ENCODE measurements at regions not wholly inside any gene's neighbourhood (a gene's known extent, or its start where the extent isn't known, plus 50 kb on each side); places are given as distances from the start of the nearest gene placed in this dataset.
"Not testable (repeated sequence)": the region's sequence is repeated elsewhere in the genome, so short reads cannot be mapped to it uniquely, and the experiment has no call there.

GRCh38 chr10:55162321-55162720, 361.3 kb upstream of the PCDH15 start:
- TF ChIP-seq, protein P1, sequence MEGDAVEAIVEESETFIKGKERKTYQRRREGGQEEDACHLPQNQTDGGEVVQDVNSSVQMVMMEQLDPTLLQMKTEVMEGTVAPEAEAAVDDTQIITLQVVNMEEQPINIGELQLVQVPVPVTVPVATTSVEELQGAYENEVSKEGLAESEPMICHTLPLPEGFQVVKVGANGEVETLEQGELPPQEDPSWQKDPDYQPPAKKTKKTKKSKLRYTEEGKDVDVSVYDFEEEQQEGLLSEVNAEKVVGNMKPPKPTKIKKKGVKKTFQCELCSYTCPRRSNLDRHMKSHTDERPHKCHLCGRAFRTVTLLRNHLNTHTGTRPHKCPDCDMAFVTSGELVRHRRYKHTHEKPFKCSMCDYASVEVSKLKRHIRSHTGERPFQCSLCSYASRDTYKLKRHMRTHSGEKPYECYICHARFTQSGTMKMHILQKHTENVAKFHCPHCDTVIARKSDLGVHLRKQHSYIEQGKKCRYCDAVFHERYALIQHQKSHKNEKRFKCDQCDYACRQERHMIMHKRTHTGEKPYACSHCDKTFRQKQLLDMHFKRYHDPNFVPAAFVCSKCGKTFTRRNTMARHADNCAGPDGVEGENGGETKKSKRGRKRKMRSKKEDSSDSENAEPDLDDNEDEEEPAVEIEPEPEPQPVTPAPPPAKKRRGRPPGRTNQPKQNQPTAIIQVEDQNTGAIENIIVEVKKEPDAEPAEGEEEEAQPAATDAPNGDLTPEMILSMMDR (conservative IDR thresholded peaks at IDR 0.05): not testable (repeated sequence)
- not testable (repeated sequence) for TF ChIP-seq ZFX (IDR thresholded peaks at IDR 0.05)

Data from C4-2B (cell line).